Activated CD4-positive, alpha-beta T cell treated with anti-CD3 and anti-CD28 coated beads, Interleukin-2, Interleukin-6, amounts not matched to agents 100 ng/mL and 50 ng/mL, durations not matched to agents 16 hours and 8 hours (primary cell): ENCODE measurements at regions not wholly inside any gene's neighbourhood (a gene's known extent, or its start where the extent isn't known, plus 50 kb on each side); places are given as distances from the start of the nearest gene placed in this dataset.

Experiments
- DNase-seq: peaks from one replicate; pipeline ENCODE4 v3.0.0-alpha.2; 2020

GRCh38 chr3:157573780-157574378 is 70.7 kb upstream of the VEPH1 start:
- DNase-seq = no peak

- DNase-seq = no peak
Observed at GRCh38 chr3:157573281-157573680, 70.1 kb upstream of the VEPH1 start.

- DNase-seq = peak; percentile 73
Observed at GRCh38 chr3:157572559-157573270, 69.5 kb upstream of the VEPH1 start.

GRCh38 chr3:157566596-157566995 is 63.4 kb upstream of the VEPH1 start:
- no peak for DNase-seq

GRCh38 chr3:157559401-157559800 is 56.2 kb upstream of the VEPH1 start:
- DNase-seq = no peak
